Right ventricle myocardium superior (tissue), 1 donor: ENCODE measurements at regions not wholly inside any gene's neighbourhood (a gene's known extent, or its start where the extent isn't known, plus 50 kb on each side); places are given as distances from the start of the nearest gene placed in this dataset.

Experiments
- ATAC-seq: fragments of 200-7000 bp; cut with Tn5 transposase; one replicate; pipeline ENCODE4 v1.9.1; 2020; ENCODE audit warnings: mild to moderate bottlenecking; ENCODE audit not compliant: poor library complexity
- DNase-seq: peaks from one replicate; pipeline ENCODE4 v3.0.0-alpha.2; 2020
- intact Hi-C: fragments of 100-400 bp; cut with DNase I; formaldehyde crosslinking; loops from one replicate; pipeline ENCODE4 v1.11.2; 2022
- donor health status: DM: no; HTN: yes; CAD: no; lungs with severe emphysema.

DNA sequence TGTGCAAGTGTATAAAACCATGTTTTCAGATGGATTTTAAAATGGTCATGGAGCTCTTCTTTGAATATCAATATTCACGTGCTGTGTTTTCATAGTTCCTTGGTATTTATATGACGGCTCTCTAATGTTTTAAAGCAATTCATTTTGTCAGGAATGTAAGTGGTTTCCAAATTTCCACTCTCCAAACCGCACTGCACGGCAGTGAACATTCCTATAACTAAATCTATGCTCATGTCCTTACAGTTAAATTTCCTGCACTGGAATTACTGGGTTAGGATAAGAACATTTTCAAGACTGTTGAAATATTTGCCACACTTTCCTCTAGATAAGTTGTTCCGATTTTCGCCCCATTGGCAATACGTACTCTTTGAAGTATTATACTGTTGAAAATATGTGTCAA is 398.9 kb downstream of the PMP22 start:
- intact Hi-C loops = no loop called here
- DNase-seq (no peak), ATAC-seq (no peak)

DNA sequence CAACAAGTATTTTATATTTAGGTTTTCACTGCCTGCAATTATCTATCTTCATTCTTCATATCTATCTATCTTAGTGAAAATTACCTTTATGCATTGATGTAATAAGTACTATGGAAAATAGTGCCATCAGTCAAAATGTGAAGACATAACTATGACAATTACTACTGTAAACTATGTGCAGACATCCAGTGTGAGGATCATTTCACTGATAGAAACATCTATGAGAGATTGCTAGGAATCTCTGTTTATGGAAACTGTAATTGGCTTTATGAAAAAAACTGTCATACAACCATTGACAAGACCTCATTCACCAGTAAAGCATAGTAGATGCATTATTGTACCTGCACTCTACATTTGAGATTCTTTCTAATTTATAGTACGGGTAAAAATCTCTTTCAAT is 401.0 kb downstream of the PMP22 start:
- no peak for ATAC-seq

GRCh38 chr17:14859542-14859941 is 405.6 kb downstream of the PMP22 start:
- DNase-seq (no peak), ATAC-seq (no peak)
- intact Hi-C loops = no loop called here

More for the DNA sequence above, 401.0 kb downstream of the PMP22 start:
- no peak for DNase-seq
- intact Hi-C loops = no loop called here

DNA sequence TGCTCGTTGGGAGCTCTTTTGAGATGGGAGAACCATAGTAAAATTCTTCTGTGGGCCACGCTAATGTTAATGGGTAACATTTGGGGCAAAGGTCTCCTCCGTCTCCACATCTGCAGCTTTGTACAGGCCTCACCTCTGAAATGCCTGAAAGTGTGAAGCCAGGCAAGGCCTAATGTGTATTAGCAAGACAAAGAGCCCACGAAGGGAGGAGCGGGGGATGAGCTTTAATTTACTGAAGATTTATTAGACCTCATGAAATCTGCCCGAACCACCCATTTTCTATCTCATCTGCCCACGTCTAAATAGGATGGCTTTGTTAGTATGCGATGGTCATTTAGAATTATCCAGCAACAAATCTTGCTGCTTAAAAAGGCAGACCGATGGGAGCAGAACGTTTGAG is 408.9 kb downstream of the PMP22 start:
- intact Hi-C loops = no loop called here
- ATAC-seq (no peak), DNase-seq (no peak)

DNA sequence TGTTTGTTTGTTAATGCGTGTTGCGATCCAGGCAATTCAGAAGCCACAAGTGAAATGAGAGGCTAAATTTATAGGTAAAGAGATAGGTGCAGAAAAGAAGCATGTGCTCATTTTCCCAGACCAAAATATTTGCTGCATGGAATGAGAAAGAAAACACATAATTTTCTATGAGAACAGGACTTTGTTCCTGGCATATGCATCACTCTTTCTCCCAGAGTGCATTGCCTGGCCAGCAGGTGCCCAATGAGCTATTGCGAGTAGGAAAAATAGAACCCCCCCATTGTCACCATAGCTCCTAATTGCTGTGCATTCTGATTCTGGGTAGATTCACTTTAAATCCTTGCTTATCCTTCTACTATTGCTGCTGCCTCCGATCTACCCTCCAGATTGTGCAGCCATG is 410.4 kb downstream of the PMP22 start:
- intact Hi-C loops = no loop called here
- ATAC-seq (no peak), DNase-seq (no peak)

DNA sequence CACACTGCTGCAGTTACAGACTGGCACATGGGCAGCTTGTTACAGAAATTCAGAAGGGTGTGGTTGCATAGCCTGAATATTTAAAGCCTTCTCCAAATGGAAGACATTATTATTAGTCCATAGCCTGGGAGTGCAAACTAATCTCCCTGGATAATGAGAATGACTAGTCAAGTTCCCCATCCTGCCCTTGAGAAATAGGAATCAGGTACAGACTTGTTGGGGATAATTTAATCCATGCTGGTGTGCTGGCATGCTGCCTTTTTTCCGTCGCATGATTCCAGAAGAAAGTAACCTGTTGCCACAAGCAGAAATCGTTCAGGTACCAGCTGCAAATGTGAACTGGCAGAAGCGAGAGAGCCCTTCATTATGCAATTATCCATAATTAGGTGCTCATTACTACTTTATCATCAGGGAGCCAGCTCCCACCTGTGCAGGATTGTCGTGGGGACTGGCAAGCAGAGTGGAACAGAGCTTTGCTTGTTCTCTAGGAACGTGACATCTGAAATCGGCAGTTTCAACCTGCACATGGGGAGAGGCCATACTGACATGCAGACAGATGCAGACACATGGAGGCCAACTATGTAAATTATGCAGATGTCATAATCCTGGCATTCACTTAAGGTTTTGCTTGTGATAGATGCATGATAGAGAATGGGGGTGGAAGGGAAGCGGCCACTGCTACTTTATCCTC is 419.4 kb downstream of the PMP22 start:
- ATAC-seq = no peak
- DNase-seq = no peak
- intact Hi-C loops = no loop called here

- intact Hi-C loops = no loop called here
- DNase-seq (no peak), ATAC-seq (no peak)
Observed at GRCh38 chr17:14843086-14843795, 421.9 kb downstream of the PMP22 start.

GRCh38 chr17:14840616-14841231 is 424.4 kb downstream of the PMP22 start:
- DNase-seq (no peak), ATAC-seq (no peak)
- intact Hi-C loops = no loop called here

GRCh38 chr17:14838567-14838966 is 426.6 kb downstream of the PMP22 start:
- DNase-seq = no peak
- ATAC-seq = no peak
- intact Hi-C loops = no loop called here

DNA sequence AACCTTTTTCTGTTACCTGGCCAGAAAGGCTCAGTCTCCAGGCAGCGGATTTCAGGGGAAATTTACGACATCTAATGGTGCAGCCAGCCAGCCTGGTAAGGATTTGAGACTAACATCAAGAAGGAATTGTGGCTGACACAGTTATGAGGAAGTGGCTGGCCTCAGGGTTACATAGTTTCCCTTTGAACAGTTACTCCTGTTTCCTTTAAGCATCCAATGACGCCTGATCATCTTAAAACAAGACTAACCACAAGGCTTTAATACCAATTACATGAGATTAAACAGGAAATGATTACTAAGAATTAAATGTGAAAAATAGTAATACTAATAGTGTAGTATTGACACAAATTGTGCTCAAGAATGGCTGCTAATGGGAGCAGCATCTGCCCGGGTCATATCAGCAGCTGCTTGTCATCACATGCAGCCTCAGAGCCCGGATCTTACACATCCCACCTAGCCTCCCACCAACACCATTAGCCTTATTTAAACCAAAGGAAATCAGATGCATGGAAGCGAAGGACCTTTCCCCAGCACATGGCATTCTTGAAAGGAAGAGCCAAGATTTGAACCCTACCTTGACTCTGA is 431.8 kb downstream of the PMP22 start:
- no peak for DNase-seq
- intact Hi-C loops = no loop called here
- ATAC-seq = no peak

GRCh38 chr17:14831491-14831890 is 433.6 kb downstream of the PMP22 start:
- ATAC-seq (no peak), DNase-seq (no peak)
- intact Hi-C loops = no loop called here

DNA sequence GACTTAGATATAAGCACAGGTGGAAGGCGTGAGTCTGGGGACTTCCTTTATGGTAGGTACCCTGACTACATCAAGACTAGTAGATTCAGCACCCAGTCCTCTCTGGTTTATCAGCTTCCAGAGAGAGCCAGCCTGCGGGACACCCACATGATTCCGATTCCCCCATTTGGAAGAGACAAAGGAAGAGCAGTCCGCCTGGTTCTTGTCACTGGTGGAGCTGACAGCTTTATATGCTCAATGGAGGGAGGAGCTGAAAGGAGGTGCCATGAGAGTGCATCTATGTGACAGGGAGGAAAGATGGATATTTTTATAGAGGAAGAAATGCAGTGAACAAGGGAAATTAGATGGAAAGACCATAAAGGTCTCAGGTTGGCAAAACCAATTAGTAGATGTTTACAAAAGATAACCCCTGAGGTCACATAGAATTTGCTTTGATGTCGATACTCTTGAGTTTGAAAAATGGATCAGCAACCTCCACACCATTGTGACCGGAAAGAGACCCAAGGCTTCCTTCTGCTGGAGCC is 437.7 kb downstream of the PMP22 start:
- ATAC-seq (no peak), DNase-seq (no peak)
- intact Hi-C loops = no loop called here

GRCh38 chr17:14826358-14826757 is 438.8 kb downstream of the PMP22 start:
- intact Hi-C loops = no loop called here

DNA sequence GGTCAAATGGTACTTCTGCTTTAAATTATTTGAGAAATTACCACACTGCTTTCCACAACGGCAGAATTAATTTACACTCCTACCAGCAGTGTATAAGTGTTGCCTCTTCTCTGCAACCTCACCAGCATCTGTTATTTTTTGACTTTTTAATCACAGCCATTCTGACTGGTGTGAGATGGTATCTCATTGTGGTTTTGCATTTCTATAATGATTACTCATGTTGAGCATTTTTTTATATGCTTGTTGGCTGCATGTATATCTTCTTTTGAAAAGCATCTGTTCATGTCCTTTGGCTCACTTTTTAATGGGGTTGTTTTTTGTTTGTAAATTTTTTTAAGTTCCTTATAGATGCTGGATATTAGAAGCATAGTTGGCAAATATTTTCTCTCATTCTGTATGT is 446.7 kb downstream of the PMP22 start:
- intact Hi-C loops = no loop called here
- DNase-seq (no peak), ATAC-seq (no peak)

More at GRCh38 chr17:14826358-14826757, 438.8 kb downstream of the PMP22 start:
- DNase-seq (no peak), ATAC-seq (no peak)

DNA sequence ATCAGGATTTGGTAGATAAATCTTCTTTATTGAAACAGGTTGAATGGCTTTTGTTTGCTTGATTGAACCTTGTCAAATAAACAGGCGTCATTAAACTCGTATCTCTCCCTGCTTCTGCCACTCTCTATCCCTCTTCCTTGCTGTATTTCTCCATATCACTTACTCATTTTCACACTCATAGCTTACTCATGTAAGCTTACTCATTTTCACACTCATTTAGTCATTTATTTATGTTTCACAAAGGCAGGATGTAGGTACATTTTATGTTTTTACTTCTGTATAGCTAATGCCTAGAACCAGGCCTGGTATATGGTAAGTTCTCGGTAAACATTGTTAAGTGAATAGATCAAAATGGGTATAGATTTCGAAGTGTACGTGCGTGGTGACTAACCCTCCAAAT is 450.0 kb downstream of the PMP22 start:
- DNase-seq (no peak), ATAC-seq (no peak)
- intact Hi-C loops = no loop called here

DNA sequence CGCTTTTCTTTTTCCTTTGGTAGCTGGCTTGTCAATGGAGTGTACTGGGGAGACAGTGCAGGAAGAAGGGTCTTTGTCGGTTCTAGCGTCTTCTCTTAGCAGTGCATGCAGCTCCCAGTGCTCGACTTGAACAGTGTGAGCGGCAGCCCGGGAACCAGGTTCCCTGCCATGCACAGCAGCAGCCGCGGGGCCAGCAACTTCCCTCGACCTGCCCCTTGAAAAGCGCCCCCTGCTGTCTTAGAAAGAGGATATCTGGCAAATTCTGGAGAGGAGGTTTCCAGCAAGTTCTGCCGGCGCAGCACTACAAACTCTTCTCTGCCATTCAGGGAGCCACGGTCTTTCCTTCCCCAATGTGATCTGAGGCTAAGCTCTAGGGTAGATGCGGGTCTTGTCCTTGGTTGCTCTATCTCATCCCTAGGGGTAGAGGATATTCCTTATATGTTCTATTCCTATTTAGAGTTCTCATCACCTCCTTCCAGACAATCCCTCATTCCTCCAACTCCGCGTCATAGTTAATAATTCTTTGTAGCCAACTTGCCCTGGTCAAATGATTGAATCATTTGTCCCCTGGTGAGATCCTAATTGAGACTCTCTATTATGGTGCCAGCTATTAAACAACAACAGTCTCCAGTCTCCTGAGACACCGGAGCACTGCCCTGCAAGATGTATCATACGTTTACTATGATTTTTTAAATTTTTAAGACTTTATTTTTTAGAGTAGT is 451.3 kb downstream of the PMP22 start:
- ATAC-seq (no peak), DNase-seq (peak; percentile 44)
- intact Hi-C loops = no loop called here

DNA sequence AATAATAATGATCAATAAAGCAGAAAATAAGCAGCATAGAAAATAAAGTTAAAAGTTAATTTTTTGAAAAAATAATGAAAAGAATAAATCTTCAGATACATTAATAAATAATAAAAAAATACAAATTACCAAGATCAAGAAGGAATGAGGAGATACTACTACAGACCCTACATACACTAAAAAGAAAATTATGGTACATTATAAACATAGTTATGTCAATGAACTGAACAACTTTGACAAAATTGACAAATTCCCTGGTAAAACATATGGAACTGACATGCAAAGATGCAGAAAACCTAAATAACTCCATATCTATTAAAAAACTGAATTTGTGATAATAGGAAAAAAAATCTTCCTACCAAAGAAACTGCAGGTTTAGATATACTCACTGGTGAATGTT is 456.7 kb downstream of the PMP22 start:
- intact Hi-C loops = no loop called here
- ATAC-seq = no peak

DNA sequence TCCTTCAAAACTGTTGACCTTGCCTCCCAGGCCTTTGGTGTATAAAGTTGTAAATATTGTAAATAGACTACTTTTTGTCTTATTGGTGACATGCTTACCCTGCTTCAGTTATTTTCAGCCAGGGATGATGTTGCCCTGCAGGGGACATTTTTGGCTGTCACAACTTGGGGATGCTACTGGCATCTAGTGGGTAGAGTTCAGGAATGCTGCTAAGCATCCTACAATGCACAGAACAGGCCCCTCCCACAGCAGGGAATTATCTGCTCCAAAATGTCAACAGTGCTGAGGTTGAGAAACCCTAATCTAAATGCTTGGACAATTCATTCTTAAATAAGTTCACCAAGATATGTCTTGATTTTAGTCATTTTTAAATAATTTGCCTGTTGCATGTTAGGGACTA is 459.8 kb downstream of the PMP22 start:
- DNase-seq = no peak
- no peak for ATAC-seq
- intact Hi-C loops = no loop called here

More for the DNA sequence above, 456.7 kb downstream of the PMP22 start:
- DNase-seq = no peak

- DNase-seq (no peak), ATAC-seq (no peak)
- intact Hi-C loops = no loop called here
Observed at GRCh38 chr17:14803826-14804225, 461.3 kb downstream of the PMP22 start.
